K562 (cell line): ENCODE measurements at regions not wholly inside any gene's neighbourhood (a gene's known extent, or its start where the extent isn't known, plus 50 kb on each side); places are given as distances from the start of the nearest gene placed in this dataset.

ENCODE experiments used
- ATAC-seq: fragments of 200-7000 bp; cut with Tn5 transposase; 3 replicates; pipeline ENCODE4 v1.9.1; 2020; ENCODE audit warnings: moderate library complexity
- BruUV-seq: library from RNA; stranded (reverse); fragments of 400-500 nt; replicated peaks from 2 replicates; lab custom pipeline; 2021; lab: Mats Ljungman, UMichigan
- CTCF ChIA-PET: fragments of 300-600 bp; formaldehyde crosslinking; extraction: SDS; loops from one replicate; lab custom pipeline; 2021; ENCODE audit warnings: low intra/inter-chr PET ratio; lab: Yijun Ruan, JAX
- POLR2A ChIA-PET: fragments of 300-600, 350-650 bp; sonication (Branson Sonifier 250); formaldehyde crosslinking; extraction: SDS; loops from one replicate; lab custom pipeline; 2021; ENCODE audit warnings: antibody characterized with exemption, inconsistent platforms; lab: Yijun Ruan, JAX
- DNase-seq, 4 experiments: peaks; one replicate each; pipeline versions ENCODE4 v3.0.0 to v3.0.0-alpha.2; 2011 to 2018; ENCODE audit warnings: low spot score in 3 of 4, mixed read lengths in 3 of 4; ENCODE audit errors: extremely low read depth in 1 of 4
- FAIRE-seq: peaks from 2 replicates; lab custom pipeline; 2011; peaks lifted over from hg19 to GRCh38; lab: Jason Lieb, UNC
- H2AFZ ChIP-seq: 2 replicates; pipeline ENCODE4 v1.6.0; 2011; ENCODE audit warnings: low read depth, low read length, control low read depth, inconsistent platforms
- H3K27ac ChIP-seq: fragments of 200-600 bp; 3 replicates; pipeline ENCODE4 v1.8.0; 2011; ENCODE audit warnings: low read depth, mild to moderate bottlenecking, control low read depth, inconsistent platforms, low read length, moderate library complexity, mixed read lengths; ENCODE audit errors: extremely low read depth
- H3K27me3 ChIP-seq, 2 experiments: fragments of 300-600 bp in 1 of 2; 2 replicates in 1 of 2; 3 replicates in 1 of 2; pipeline versions ENCODE4 v1.6.0 to v1.8.0; 2011; ENCODE audit warnings: inconsistent platforms in 2 of 2, low read length in 2 of 2, mild to moderate bottlenecking in 1 of 2, mixed read lengths in 1 of 2, moderate library complexity in 1 of 2; ENCODE audit not compliant: control insufficient read depth in 2 of 2, insufficient read depth in 2 of 2
- H3K36me3 ChIP-seq: fragments of 300-600 bp; 3 replicates; pipeline ENCODE4 v1.8.0; 2011; ENCODE audit warnings: mild to moderate bottlenecking, low read length, inconsistent platforms; ENCODE audit not compliant: control insufficient read depth, insufficient read depth
- H3K4me1 ChIP-seq, 2 experiments: fragments of 200-600 bp in 1 of 2; replicated peaks in 1 of 2; 2 replicates in 1 of 2; 3 replicates in 1 of 2; pipeline versions ENCODE4 v1.5.1 to v1.8.0; 2011; ENCODE audit warnings: inconsistent platforms in 2 of 2, low read length in 2 of 2, mild to moderate bottlenecking in 1 of 2, mixed read lengths in 1 of 2, moderate library complexity in 1 of 2; ENCODE audit not compliant: control insufficient read depth in 2 of 2, insufficient read depth in 2 of 2
- H3K4me2 ChIP-seq: 2 replicates; pipeline ENCODE4 v1.6.1; 2011; ENCODE audit warnings: low read length, control low read depth, inconsistent platforms, mixed read lengths; ENCODE audit not compliant: insufficient read depth
- H3K4me3 ChIP-seq: fragments of 200-600 bp; sonication (generic), shearing (Covaris generic); 2 replicates; pipeline ENCODE4 v1.5.1; 2016; ENCODE audit warnings: control low read depth, inconsistent platforms
- H3K79me2 ChIP-seq: fragments of 200-600 bp; 3 replicates; pipeline ENCODE4 v1.8.0; 2011; ENCODE audit warnings: low read length, inconsistent platforms; ENCODE audit not compliant: control insufficient read depth, insufficient read depth
- H3K9ac ChIP-seq, 2 experiments: 2 replicates each; pipeline versions ENCODE4 v1.6.0 to v1.6.1; 2011; ENCODE audit warnings: low read depth in 2 of 2, low read length in 2 of 2, control low read depth in 1 of 2, inconsistent platforms in 1 of 2, mild to moderate bottlenecking in 1 of 2, mixed read lengths in 1 of 2; ENCODE audit not compliant: insufficient read depth in 1 of 2
- H3K9me1 ChIP-seq: one replicate; pipeline ENCODE4 v1.6.0; 2011; ENCODE audit warnings: inconsistent platforms, mild to moderate bottlenecking, low read length, moderate library complexity; ENCODE audit not compliant: control insufficient read depth, insufficient read depth
- H3K9me3 ChIP-seq: replicated peaks from 2 replicates; pipeline ENCODE4 v1.5.1; 2011; ENCODE audit warnings: low read depth, low read length, inconsistent platforms; ENCODE audit not compliant: control insufficient read depth, insufficient read depth
- H4K20me1 ChIP-seq: replicated peaks from 2 replicates; pipeline ENCODE4 v1.6.1; 2011; ENCODE audit warnings: low read length, inconsistent platforms, mixed read lengths; ENCODE audit not compliant: control insufficient read depth, insufficient read depth
- ARID1B ChIP-seq: fragments of 450-650 bp; IDR thresholded peaks from 2 replicates; pipeline ENCODE4 v1.6.1; 2016; ENCODE audit warnings: antibody characterized with exemption, mild to moderate bottlenecking, inconsistent platforms
- CHD7 ChIP-seq: fragments of 200-600 bp; sonication (generic); IDR thresholded peaks from one replicate; pipeline ENCODE4 v1.6.1; 2012; ENCODE audit warnings: mild to moderate bottlenecking, low read depth, low read length, inconsistent platforms
- COPS2 ChIP-seq: fragments of 450-650 bp; conservative IDR thresholded peaks from 2 replicates; pipeline ENCODE4 v1.6.1; 2016; ENCODE audit warnings: mild to moderate bottlenecking, moderate library complexity
- GMEB1 ChIP-seq: fragments of 250-450 bp; sonication (Bioruptor Pico); IDR thresholded peaks from 2 replicates; pipeline ENCODE4 v1.4.0; 2020; ENCODE audit warnings: mild to moderate bottlenecking
- HSF4 ChIP-seq: fragments of 250-450 bp; sonication (Bioruptor Pico); IDR thresholded peaks from 2 replicates; pipeline ENCODE4 v2.1.2; 2022; ENCODE audit warnings: mild to moderate bottlenecking, moderate library complexity, borderline replicate concordance
- NCOA4 ChIP-seq: fragments of 450-650 bp; IDR thresholded peaks from 2 replicates; pipeline ENCODE4 v1.6.1; 2018; ENCODE audit warnings: mild to moderate bottlenecking; ENCODE audit not compliant: partially characterized antibody
- SMAD2 ChIP-seq: fragments of 150-350 bp; IDR thresholded peaks from 2 replicates; pipeline ENCODE4 v1.6.1; 2014; ENCODE audit warnings: low read depth, mild to moderate bottlenecking, low read length
- TRIM24 ChIP-seq, 2 experiments: fragments of 450-650 bp; IDR thresholded peaks; 2 replicates each; pipeline ENCODE4 v1.6.1; 2016
- ZNF133 ChIP-seq: fragments of 250-450 bp; sonication (Bioruptor Pico); IDR thresholded peaks from 2 replicates; pipeline ENCODE4 v1.4.0; 2020; ENCODE audit warnings: mild to moderate bottlenecking
- ZNF184 ChIP-seq: sonication (generic); formaldehyde crosslinking; IDR thresholded peaks from 2 replicates; pipeline ENCODE4 v1.5.0; 2020; ENCODE audit warnings: missing genetic modification reagents
- ZNF584 ChIP-seq: fragments of 200-800 bp; sonication (Bioruptor generic); IDR thresholded peaks from 2 replicates; pipeline ENCODE4 v1.6.1; 2016; ENCODE audit warnings: low read depth, mild to moderate bottlenecking, missing genetic modification characterization, missing compliant biosample characterization
- WGBS: fragments of 100-300 bp; shearing (Covaris generic); methylation state at CpG from one replicate; pipeline ENCODE4 v1.1.6; 2016; ENCODE audit warnings: low coverage, mixed read lengths; ENCODE audit not compliant: insufficient coverage; ENCODE audit errors: missing lambda C conversion rate; 5-methylcytosine and 5-hydroxymethylcytosine counted together
- in situ Hi-C: fragments of 300-500 bp; cut with MboI; formaldehyde crosslinking; loops from 4 replicates; pipeline ENCODE4 v1.15.0; 2018; ENCODE audit warnings: inconsistent platforms, mixed read lengths
- intact Hi-C: fragments of 100-400 bp; cut with micrococcal nuclease; formaldehyde crosslinking; loops from 2 replicates; pipeline ENCODE4 v1.14.2; 2022

GRCh38 chr5:164680812-164681520, 1175.5 kb downstream of the MAT2B start:
- ChIA-PET POLR2A (no interaction called here), CTCF (no interaction called here)
- TF ChIP-seq COPS2: no peak
- TF ChIP-seq ZNF133 (CRISPR knock-in tag): no peak
- TF ChIP-seq CHD7: no peak
- no peak for TF ChIP-seq SMAD2
- no peak for TF ChIP-seq ZNF584 (CRISPR knock-in tag)
- no peak for TF ChIP-seq TRIM24 (IDR thresholded peaks at IDR 0.05)
- no peak for TF ChIP-seq ARID1B
- no peak for TF ChIP-seq ZNF184 (CRISPR knock-in tag)
- TF ChIP-seq HSF4 (CRISPR knock-in tag): no peak
- TF ChIP-seq GMEB1 (CRISPR knock-in tag): no peak
- TF ChIP-seq NCOA4: no peak
- H3K4me3 ChIP-seq: no peak overlapping the region
- no peak for DNase-seq
- H4K20me1 ChIP-seq: no peaks in the 10 kb centered on the region
- no peaks in the 10 kb centered on the region for H3K9me3 ChIP-seq
- H3K9ac ChIP-seq: no peak overlapping the region
- no peaks in the 10 kb centered on the region for H3K4me1 ChIP-seq
- H3K9me1 ChIP-seq: no peaks in the 10 kb centered on the region
- FAIRE-seq: no peak
- intact Hi-C loops: no loop called here
- in situ Hi-C loops: no loop called here
- H2AFZ ChIP-seq: no peak overlapping the region
- WGBS: 0% methylated on average over 5 of the region's 5 CpGs
- no peak overlapping the region for H3K4me2 ChIP-seq
- H3K27me3 ChIP-seq: no peaks in the 10 kb centered on the region
- no peaks in the 10 kb centered on the region for H3K36me3 ChIP-seq
- no peaks in the 10 kb centered on the region for H3K79me2 ChIP-seq
- no peak overlapping the region for H3K27ac ChIP-seq
- ATAC-seq: no peak
- no TSS peak for BruUV-seq
